ENCODE measurements at regions not wholly inside any gene's neighbourhood (a gene's known extent, or its start where the extent isn't known, plus 50 kb on each side); places are given as distances from the start of the nearest gene placed in this dataset.

- no peak for TF ChIP-seq POLR2AphosphoS5 (IDR thresholded peaks at IDR 0.05; ENCODE audit: low read depth, low read length)
- TF ChIP-seq CTCF (IDR thresholded peaks at IDR 0.05; ENCODE audit: control extremely low read depth in 1 of 3, insufficient read depth in 1 of 3, low read depth in 1 of 3, low read length in 3 of 3), result no peak
- TF ChIP-seq EZH2 (IDR thresholded peaks at IDR 0.05; ENCODE audit: low read depth, low read length, severe bottlenecking), result no peak
- no peak for TF ChIP-seq NRF1 (IDR thresholded peaks at IDR 0.05; ENCODE audit: low read depth, low read length)
- TF ChIP-seq ATF2 (IDR thresholded peaks at IDR 0.05; ENCODE audit: low read length), result no peak
- TF ChIP-seq EGR1 (IDR thresholded peaks at IDR 0.05; ENCODE audit: borderline replicate concordance, low read depth, low read length), result no peak
- no peak for TF ChIP-seq CHD1 (IDR thresholded peaks at IDR 0.05; ENCODE audit: low read depth, low read length)
- no peak for TF ChIP-seq RFX5 (IDR thresholded peaks at IDR 0.05; ENCODE audit: borderline replicate concordance, low read depth, low read length)
- no peak for TF ChIP-seq SUZ12 (IDR thresholded peaks at IDR 0.05; ENCODE audit: low read length)
Measured at GRCh38 chr17:13917634-13918033, 151.7 kb upstream of the COX10 start.

Measured in H1 (cell line).